ENCODE measurements at regions not wholly inside any gene's neighbourhood (a gene's known extent, or its start where the extent isn't known, plus 50 kb on each side); places are given as distances from the start of the nearest gene placed in this dataset.

DNA sequence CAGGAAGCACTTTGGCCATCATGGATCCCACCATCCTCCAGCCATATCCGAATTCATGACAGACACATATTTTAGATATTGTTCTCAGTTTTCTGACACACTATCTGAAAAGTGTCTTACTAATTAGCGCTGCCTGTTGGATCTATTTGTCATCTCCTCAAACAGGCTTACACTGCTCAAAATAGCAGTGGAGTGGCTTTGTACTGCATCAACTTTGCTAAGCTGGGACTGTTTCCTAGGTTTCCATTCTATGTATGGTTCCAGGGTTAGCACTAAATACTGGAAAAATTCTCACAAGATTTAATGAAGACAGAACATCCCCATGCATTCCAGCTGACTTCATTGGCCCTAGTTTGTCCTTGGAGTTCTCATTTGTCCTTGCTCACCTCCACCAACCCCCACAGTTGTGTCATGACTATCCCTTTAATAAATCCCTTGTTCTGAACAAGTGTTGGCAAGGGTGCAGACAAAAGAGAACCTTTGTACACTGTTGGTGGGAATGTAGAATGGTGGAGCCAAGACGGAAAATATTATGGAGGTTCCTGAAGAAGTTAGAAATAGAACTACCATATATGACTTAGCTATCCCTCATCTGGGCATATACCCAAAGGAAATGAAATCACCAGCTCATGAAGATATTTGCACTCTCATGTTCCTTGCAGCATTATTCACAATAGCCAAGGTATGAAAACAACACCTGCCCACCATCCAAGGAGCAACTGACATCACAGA, 136.5 kb upstream of the RAI14 start:
- no peak for TF ChIP-seq POLR2A (IDR thresholded peaks at IDR 0.05)
- TF ChIP-seq, protein P1, sequence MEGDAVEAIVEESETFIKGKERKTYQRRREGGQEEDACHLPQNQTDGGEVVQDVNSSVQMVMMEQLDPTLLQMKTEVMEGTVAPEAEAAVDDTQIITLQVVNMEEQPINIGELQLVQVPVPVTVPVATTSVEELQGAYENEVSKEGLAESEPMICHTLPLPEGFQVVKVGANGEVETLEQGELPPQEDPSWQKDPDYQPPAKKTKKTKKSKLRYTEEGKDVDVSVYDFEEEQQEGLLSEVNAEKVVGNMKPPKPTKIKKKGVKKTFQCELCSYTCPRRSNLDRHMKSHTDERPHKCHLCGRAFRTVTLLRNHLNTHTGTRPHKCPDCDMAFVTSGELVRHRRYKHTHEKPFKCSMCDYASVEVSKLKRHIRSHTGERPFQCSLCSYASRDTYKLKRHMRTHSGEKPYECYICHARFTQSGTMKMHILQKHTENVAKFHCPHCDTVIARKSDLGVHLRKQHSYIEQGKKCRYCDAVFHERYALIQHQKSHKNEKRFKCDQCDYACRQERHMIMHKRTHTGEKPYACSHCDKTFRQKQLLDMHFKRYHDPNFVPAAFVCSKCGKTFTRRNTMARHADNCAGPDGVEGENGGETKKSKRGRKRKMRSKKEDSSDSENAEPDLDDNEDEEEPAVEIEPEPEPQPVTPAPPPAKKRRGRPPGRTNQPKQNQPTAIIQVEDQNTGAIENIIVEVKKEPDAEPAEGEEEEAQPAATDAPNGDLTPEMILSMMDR (IDR thresholded peaks at IDR 0.05) = no peak

Measured in adrenal gland (tissue), 5 donors.